ENCODE measurements at regions not wholly inside any gene's neighbourhood (a gene's known extent, or its start where the extent isn't known, plus 50 kb on each side); places are given as distances from the start of the nearest gene placed in this dataset.

DNA sequence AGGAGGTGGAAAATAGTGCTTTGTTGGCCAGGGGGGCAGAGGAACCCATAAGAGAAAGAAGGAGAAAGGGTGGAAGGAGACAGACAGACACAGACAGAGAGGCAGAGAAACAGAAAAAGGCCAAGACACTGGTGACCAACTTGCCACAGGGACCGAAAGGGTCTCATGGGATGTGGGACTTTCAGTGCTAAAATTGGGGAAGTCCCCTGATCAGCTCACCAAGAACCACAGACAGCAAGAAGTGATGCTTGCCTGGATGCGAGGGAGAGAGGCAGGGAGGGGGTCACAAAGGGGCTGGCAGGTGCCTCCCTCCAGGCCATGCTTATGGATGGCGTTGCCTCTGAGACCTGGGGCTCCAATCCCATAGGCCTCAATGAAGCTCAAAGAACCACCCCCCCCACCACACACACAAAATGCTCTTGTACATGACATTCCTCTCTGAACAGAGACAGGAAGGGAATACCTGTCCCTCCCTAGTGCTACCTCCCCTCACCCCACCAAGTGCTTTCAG lies 413.4 kb downstream of the MN1 start:
- DNase-seq (no peak), ATAC-seq (no peak)

- ATAC-seq = no peak
- DNase-seq = no peak
Observed at GRCh38 chr22:27389727-27390075, 411.9 kb downstream of the MN1 start.

- DNase-seq (no peak), ATAC-seq (no peak)
Observed at GRCh38 chr22:27391092-27391770, 410.3 kb downstream of the MN1 start.

- DNase-seq (no peak), ATAC-seq (no peak)
Observed at GRCh38 chr22:27393371-27393770, 408.2 kb downstream of the MN1 start.

GRCh38 chr22:27394806-27395404 lies 406.7 kb downstream of the MN1 start:
- DNase-seq (no peak), ATAC-seq (no peak)

DNA sequence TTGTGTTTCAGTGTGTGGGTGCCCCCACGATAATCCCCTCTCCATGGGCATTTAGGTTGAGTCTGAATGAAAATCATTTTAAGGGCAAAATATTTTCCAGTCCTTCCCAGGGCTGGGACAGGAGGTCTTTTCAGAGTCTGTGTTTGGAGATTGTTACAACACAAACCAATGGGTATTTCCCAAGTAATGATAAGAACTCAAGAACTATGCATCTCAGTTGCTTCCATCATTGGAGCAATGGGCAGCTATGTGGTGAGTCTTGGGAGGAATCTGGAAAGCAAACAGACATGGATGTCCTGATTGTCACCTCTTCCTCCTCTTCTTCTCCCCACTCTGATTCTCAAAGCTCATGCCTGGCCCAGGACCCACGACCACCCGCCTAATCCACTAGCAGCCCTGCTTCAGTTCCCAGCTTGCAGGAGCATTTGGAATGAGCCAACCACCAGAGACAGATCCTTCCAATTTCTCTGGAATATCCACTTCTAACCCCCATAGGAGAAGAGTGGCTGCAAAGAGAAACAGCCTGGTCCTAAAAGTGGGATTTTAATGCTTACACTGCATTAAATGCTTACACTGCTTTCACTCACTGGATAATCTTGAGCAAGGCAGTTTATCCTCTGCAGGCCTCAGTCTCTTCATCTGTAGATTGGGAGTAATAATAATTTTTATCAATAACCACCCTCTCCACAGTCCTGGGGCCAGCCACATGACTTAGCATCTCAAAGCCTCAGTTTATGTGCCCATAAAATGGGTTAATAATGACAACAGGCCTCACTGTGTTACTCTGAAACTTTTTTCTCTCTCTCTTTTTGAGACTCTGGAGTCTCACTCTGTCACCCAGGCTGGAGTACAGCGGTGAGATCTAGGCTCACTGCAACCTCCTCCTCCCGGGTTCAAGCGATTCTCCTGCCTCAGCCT lies 404.3 kb downstream of the MN1 start:
- no peak for ATAC-seq

DNA sequence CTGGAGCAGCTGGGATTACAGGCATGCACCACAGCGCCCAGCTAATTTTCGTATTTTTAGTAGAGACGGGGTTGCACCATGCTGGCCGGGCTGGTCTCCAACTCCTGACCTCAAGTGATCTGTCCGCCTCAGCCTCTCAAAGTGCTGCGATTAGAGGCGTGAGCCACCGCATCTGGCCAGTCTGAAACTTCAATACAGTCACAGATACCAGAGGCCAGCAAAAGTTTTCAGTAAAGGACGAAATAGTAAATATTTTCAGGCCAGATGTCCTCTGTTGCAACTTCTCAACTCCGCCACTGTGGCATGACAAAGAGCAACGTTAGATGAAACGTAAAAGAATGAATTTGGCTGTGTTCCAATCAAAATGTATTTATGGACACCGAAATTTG lies 403.6 kb downstream of the MN1 start:
- DNase-seq (no peak), ATAC-seq (no peak)

More for the DNA sequence above, 404.3 kb downstream of the MN1 start:
- DNase-seq = no peak

DNA sequence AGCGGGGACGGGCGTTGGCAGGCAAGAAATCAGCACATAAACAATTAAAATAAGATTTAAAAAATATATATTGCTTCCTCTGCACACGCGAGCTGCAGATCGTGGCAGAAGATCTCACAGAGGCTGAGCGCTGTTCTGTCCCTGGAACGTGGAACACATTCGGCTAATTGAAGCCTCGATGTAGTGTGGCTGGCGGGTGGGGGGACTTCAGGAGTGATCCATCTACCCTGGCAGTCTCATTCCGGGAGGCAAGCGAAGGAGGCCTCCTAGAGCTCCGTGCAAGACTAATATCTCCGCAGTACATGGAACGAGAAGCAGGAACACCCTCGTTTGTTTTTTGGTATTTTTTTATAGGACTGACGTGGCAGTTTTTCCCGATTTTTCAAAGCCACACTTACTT lies 402.4 kb downstream of the MN1 start:
- DNase-seq (no peak), ATAC-seq (no peak)

- DNase-seq (no peak), ATAC-seq (no peak)
Observed at GRCh38 chr22:27400811-27401210, 400.7 kb downstream of the MN1 start.

DNA sequence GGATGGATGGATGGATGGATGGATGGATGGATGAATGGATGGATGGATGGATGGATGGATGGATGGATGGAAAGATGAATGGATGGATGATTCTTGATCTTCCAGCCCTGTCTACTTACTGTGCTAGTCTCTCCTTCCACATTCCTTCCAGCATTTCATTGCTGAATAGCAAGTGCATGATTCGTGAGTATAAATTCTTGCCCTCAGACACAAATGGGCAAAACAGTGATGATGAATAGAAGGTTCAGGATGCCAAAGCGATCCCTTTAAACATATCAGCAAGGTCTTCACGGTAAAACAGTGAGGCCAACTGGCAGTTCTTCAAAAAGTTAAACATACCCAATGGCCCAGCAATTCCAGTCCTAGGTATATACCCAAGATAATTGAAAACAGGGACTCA lies 400.2 kb downstream of the MN1 start:
- ATAC-seq = no peak

GRCh38 chr22:27404441-27404840 lies 397.1 kb downstream of the MN1 start:
- DNase-seq (no peak), ATAC-seq (no peak)

More for the DNA sequence above, 400.2 kb downstream of the MN1 start:
- no peak for DNase-seq

DNA sequence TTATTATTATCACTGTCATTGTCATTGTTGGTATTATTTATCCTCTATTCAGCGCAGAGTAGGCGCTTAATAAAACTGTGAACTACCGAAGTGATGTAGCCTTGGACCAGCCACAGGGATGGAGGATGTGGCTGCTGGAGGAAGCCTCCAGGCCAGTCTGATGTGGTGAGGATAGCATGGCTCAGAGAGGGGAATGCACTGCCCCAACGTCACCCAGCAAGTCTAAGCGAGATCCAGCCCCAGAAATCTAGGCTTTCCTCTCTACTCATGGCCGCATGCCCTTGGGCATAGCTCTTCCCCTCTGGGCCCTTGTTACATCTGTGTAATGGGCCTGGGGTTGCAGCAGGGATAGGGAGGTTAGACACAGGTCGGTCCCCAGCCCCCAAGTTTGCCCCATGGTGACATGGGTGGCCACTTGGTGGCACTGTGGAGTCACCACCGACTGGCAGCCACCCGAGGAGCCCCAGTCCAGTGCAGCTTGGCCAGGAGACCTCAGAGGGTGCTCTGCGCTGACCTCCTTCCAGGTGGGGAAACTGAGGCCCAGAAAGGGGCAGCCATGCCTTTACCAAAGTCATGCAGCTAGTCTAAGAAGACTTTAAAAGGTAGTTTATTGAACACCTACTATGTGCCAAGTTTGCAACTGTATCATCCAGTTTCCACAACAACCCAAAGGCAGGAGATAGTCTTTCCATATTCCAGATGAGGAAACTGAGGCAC lies 395.7 kb downstream of the MN1 start:
- ATAC-seq (no peak), DNase-seq (peak; percentile 49)

- DNase-seq (no peak), ATAC-seq (no peak)
Observed at GRCh38 chr22:27406389-27406861, 395.1 kb downstream of the MN1 start.

GRCh38 chr22:27407369-27407985 lies 394.1 kb downstream of the MN1 start:
- DNase-seq (no peak), ATAC-seq (no peak)

GRCh38 chr22:27408068-27408467 lies 393.5 kb downstream of the MN1 start:
- ATAC-seq (no peak), DNase-seq (no peak)

- ATAC-seq (no peak), DNase-seq (no peak)
Observed at GRCh38 chr22:27409299-27409698, 392.3 kb downstream of the MN1 start.

GRCh38 chr22:27412866-27413445 lies 388.6 kb downstream of the MN1 start:
- no peak for ATAC-seq

DNA sequence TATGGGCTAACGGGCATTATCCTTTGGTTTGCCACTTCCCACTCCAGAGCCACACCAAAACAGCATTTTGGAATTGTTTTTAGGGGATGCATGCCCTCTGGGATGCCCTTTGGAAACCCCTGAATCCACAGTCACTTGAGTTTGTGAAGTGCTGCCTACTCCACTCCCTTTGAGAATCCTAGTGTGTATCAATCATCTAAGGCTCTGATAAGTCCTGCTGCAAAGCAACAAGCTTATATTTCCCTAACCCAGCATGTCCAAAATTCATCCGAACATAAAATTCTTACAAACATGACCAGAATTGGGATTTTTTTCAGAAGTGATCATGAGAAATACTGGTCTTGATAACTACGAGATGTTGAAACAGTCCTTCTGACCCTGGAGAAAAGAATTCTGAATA lies 387.9 kb downstream of the MN1 start:
- no peak for DNase-seq
- no peak for ATAC-seq

More at GRCh38 chr22:27412866-27413445, 388.6 kb downstream of the MN1 start:
- no peak for DNase-seq

- ATAC-seq (no peak), DNase-seq (no peak)
Observed at GRCh38 chr22:27416511-27417420, 384.8 kb downstream of the MN1 start.

DNA sequence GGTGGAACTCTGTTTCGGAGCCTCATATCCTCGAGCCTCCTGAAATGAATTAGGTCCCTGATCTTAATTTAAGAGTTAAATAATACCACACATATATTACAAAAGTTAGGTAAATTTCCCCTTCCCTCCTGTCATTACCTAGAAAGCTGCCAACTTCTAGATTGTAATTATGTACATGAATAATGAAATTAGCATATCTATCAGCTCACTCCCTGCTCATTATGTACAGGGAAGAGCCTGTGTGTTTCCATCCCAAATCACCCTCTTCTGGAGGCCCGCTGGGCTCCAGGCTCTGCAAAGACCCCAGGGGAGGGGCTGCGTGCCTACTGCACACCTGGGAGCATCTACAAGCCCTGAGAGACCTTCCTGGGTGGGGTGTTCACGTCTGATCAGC lies 384.1 kb downstream of the MN1 start:
- ATAC-seq (no peak), DNase-seq (no peak)
